K562 (cell line): ENCODE measurements at regions not wholly inside any gene's neighbourhood (a gene's known extent, or its start where the extent isn't known, plus 50 kb on each side); places are given as distances from the start of the nearest gene placed in this dataset.

Experiments
- BCOR ChIP-seq: fragments of 450-650 bp; IDR thresholded peaks from 2 replicates; pipeline ENCODE4 v1.6.1; 2016
- CC2D1A ChIP-seq: fragments of 450-650 bp; IDR thresholded peaks from 2 replicates; pipeline ENCODE4 v1.6.1; 2017; ENCODE audit warnings: mild to moderate bottlenecking
- CHD1 ChIP-seq: fragments of 200-600 bp; sonication (generic); IDR thresholded peaks from one replicate; pipeline ENCODE4 v1.6.1; 2012; ENCODE audit warnings: mild to moderate bottlenecking, moderate library complexity, low read length, inconsistent platforms
- CREM ChIP-seq: IDR thresholded peaks from 2 replicates; pipeline ENCODE4 v1.6.1; 2014; ENCODE audit warnings: antibody characterized with exemption, low read depth
- E2F4 ChIP-seq: sonication (generic); formaldehyde crosslinking; IDR thresholded peaks from 2 replicates; pipeline ENCODE4 v1.8.0; 2022; ENCODE audit warnings: mild to moderate bottlenecking, low read depth, missing genetic modification reagents
- E4F1 ChIP-seq: fragments of 250-450 bp; sonication (Bioruptor Pico); IDR thresholded peaks from 2 replicates; pipeline ENCODE4 v1.5.0; 2021; ENCODE audit warnings: mild to moderate bottlenecking, borderline replicate concordance
- ELF4 ChIP-seq: fragments of 450-650 bp; formaldehyde crosslinking; IDR thresholded peaks from 2 replicates; pipeline ENCODE4 v1.4.0; 2022; ENCODE audit warnings: missing genetic modification characterization
- ETV1 ChIP-seq: fragments of 450-650 bp; conservative IDR thresholded peaks from 2 replicates; pipeline ENCODE4 v1.6.1; 2016; ENCODE audit warnings: missing genetic modification characterization, control low read depth, low read depth, missing compliant biosample characterization
- EZH2 ChIP-seq: IDR thresholded peaks from 2 replicates; pipeline ENCODE4 v1.6.1; 2012; ENCODE audit warnings: low read depth, mild to moderate bottlenecking, inconsistent platforms, low read length, borderline replicate concordance
- FOXJ3 ChIP-seq: sonication (generic); formaldehyde crosslinking; IDR thresholded peaks from 2 replicates; pipeline ENCODE4 v1.4.0; 2020; ENCODE audit warnings: mild to moderate bottlenecking, missing genetic modification reagents
- GABPA ChIP-seq: fragments of 200-800 bp; sonication (Bioruptor generic); conservative IDR thresholded peaks from 2 replicates; pipeline ENCODE4 v1.6.1; 2016; ENCODE audit warnings: low read depth, missing genetic modification characterization, missing compliant biosample characterization
- IFI16 ChIP-seq: fragments of 250-450 bp; sonication (Bioruptor Pico); IDR thresholded peaks from 2 replicates; pipeline ENCODE4 v2.1.2; 2022; ENCODE audit warnings: mild to moderate bottlenecking, inconsistent platforms
- KDM2B ChIP-seq: fragments of 250-450 bp; sonication (Bioruptor Pico); IDR thresholded peaks from 2 replicates; pipeline ENCODE4 v1.8.0; 2021; ENCODE audit warnings: mild to moderate bottlenecking, moderate library complexity
- LCOR ChIP-seq: sonication (generic); formaldehyde crosslinking; IDR thresholded peaks from 2 replicates; pipeline ENCODE4 v1.8.0; 2022; ENCODE audit warnings: mild to moderate bottlenecking, missing genetic modification reagents
- MYNN ChIP-seq, 2 experiments: sonication (generic); formaldehyde crosslinking in 1 of 2; IDR thresholded peaks; 2 replicates each; pipeline versions ENCODE4 v1.5.0 to v1.6.1; 2016 to 2020; ENCODE audit warnings: antibody characterized with exemption in 1 of 2, missing genetic modification reagents in 1 of 2
- NR2C2 ChIP-seq, 2 experiments: fragments of 200-800 bp in 1 of 2; sonication (Bioruptor generic) in 1 of 2; sonication (generic) in 1 of 2; formaldehyde crosslinking in 1 of 2; IDR thresholded peaks; 2 replicates each; pipeline versions ENCODE4 v1.6.1 to v1.8.0; 2016 to 2022; ENCODE audit warnings: mild to moderate bottlenecking in 1 of 2, missing compliant biosample characterization in 1 of 2, missing genetic modification characterization in 1 of 2, missing genetic modification reagents in 1 of 2
- POLR2B ChIP-seq: fragments of 450-650 bp; IDR thresholded peaks from 2 replicates; pipeline ENCODE4 v1.6.1; 2018; ENCODE audit warnings: low read depth; ENCODE audit not compliant: partially characterized antibody
- PTBP1 ChIP-seq: fragments of 200-400 bp; formaldehyde crosslinking; IDR thresholded peaks from 2 replicates; pipeline ENCODE4 v1.6.1; 2017; ENCODE audit warnings: low read depth, low read length
- ZBTB11 ChIP-seq, 3 experiments: fragments of 200-800 bp in 1 of 3; fragments of 250-450 bp in 1 of 3; fragments of 450-650 bp in 1 of 3; sonication (Bioruptor Pico) in 1 of 3; sonication (Bioruptor generic) in 1 of 3; formaldehyde crosslinking in 1 of 3; IDR thresholded peaks; 2 replicates each; pipeline versions ENCODE4 v1.6.1 to v1.8.0; 2016 to 2022; ENCODE audit warnings: mild to moderate bottlenecking in 2 of 3, missing genetic modification characterization in 2 of 3, missing compliant biosample characterization in 1 of 3, moderate library complexity in 1 of 3
- ZNF124 ChIP-seq: sonication (generic); formaldehyde crosslinking; IDR thresholded peaks from 2 replicates; pipeline ENCODE4 v1.8.1; 2022; ENCODE audit warnings: missing genetic modification reagents
- ZNF197 ChIP-seq: fragments of 200-800 bp; sonication (Bioruptor generic); IDR thresholded peaks from 2 replicates; pipeline ENCODE4 v1.6.1; 2016; ENCODE audit warnings: low read depth, missing genetic modification characterization, missing compliant biosample characterization
- ZNF23 ChIP-seq: fragments of 250-450 bp; sonication (Bioruptor Pico); IDR thresholded peaks from 2 replicates; pipeline ENCODE4 v1.4.0; 2020; ENCODE audit warnings: mild to moderate bottlenecking
- ZNF695 ChIP-seq: fragments of 450-650 bp; formaldehyde crosslinking; IDR thresholded peaks from 2 replicates; pipeline ENCODE4 v1.4.0; 2020; ENCODE audit warnings: mild to moderate bottlenecking, moderate library complexity
- ZSCAN29 ChIP-seq: fragments of 450-650 bp; IDR thresholded peaks from 2 replicates; pipeline ENCODE4 v1.6.1; 2017

- TF ChIP-seq CC2D1A (no peak), CREM (no peak), ZNF23 (CRISPR knock-in tag) (0 out of 2 replicates have a peak, but pooled peaks have one; percentile 26), ELF4 (no peak), FOXJ3 (no peak), ZNF695 (CRISPR knock-in tag) (no peak), E2F4 (CRISPR knock-in tag) (no peak), POLR2B (no peak), ETV1 (no peak), CHD1 (no peak), BCOR (no peak), MYNN (IDR thresholded peaks at IDR 0.05) (no peak), MYNN (CRISPR knock-in tag; IDR thresholded peaks at IDR 0.05) (no peak), GABPA (tag) (no peak), ZNF124 (CRISPR knock-in tag) (no peak), ZBTB11 (CRISPR knock-in tag; IDR thresholded peaks at IDR 0.05) (no peak), IFI16 (CRISPR knock-in tag) (no peak), PTBP1 (no peak), EZH2 (no peak), E4F1 (CRISPR knock-in tag) (no peak), LCOR (CRISPR knock-in tag) (no peak), KDM2B (CRISPR knock-in tag) (no peak), NR2C2 (CRISPR knock-in tag; IDR thresholded peaks at IDR 0.05) (no peak), NR2C2 (tag; IDR thresholded peaks at IDR 0.05) (no peak), ZNF197 (0 out of 2 replicates have a peak, but pooled peaks have one; percentile 23), ZSCAN29 (no peak)
These were observed 118.3 kb upstream of the SERPIND1 start (continued) for GRCh38 chr22:20655623-20656022.
